ENCODE measurements at regions not wholly inside any gene's neighbourhood (a gene's known extent, or its start where the extent isn't known, plus 50 kb on each side); places are given as distances from the start of the nearest gene placed in this dataset.
"Not testable (repeated sequence)": the region's sequence is repeated elsewhere in the genome, so short reads cannot be mapped to it uniquely, and the experiment has no call there.

DNA sequence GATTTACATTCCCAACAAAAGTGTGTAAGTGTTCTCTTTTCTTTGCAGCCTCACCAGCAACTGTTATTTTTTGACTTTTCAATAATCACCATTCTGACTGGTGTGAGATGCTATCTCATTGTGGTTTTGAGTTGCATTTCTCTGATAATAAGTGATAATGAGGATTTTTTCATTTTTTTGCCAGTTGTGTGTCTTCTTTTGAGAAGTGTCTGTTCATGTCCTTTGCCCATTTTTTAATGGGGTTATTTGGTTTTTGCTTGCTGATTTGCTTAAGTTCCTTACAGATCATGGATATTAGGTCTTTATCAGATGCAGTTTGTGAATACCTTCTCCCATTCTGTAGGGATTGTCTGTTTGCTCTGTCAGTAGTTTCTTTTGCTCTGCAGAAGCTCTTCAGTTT is 107.7 kb downstream of the EHF start:
- no peak overlapping the region for H3K27ac ChIP-seq (ENCODE audit: low read length)
- H3K9me3 ChIP-seq (ENCODE audit: control insufficient read depth in 1 of 2, low read length in 2 of 2), result no peaks in the 10 kb centered on the region
- no peaks in the 10 kb centered on the region for H3K27me3 ChIP-seq (ENCODE audit: low read depth, low read length)
- H3K4me3 ChIP-seq (ENCODE audit: low read depth in 1 of 2, low read length in 2 of 2), result no peak overlapping the region
- H3K4me1 ChIP-seq (ENCODE audit: control insufficient read depth in 1 of 2, insufficient read depth in 2 of 2, low read length in 2 of 2), result no peaks in the 10 kb centered on the region
- H3K36me3 ChIP-seq (ENCODE audit: control insufficient read depth in 1 of 2, insufficient read depth in 2 of 2, low read length in 2 of 2), result no peaks in the 10 kb centered on the region

- Histone ChIP-seq H3K9me3 (ENCODE audit: control insufficient read depth in 1 of 2, low read length in 2 of 2) (no peaks in the 10 kb centered on the region), H3K27me3 (ENCODE audit: low read depth, low read length) (no peaks in the 10 kb centered on the region), H3K36me3 (ENCODE audit: control insufficient read depth in 1 of 2, insufficient read depth in 2 of 2, low read length in 2 of 2) (no peaks in the 10 kb centered on the region), H3K4me3 (ENCODE audit: low read depth in 1 of 2, low read length in 2 of 2) (no peak overlapping the region), H3K4me1 (ENCODE audit: control insufficient read depth in 1 of 2, insufficient read depth in 2 of 2, low read length in 2 of 2) (no peaks in the 10 kb centered on the region), H3K27ac (ENCODE audit: low read length) (no peak overlapping the region)
Measured at GRCh38 chr11:34727228-34727737, 106.4 kb downstream of the EHF start.

DNA sequence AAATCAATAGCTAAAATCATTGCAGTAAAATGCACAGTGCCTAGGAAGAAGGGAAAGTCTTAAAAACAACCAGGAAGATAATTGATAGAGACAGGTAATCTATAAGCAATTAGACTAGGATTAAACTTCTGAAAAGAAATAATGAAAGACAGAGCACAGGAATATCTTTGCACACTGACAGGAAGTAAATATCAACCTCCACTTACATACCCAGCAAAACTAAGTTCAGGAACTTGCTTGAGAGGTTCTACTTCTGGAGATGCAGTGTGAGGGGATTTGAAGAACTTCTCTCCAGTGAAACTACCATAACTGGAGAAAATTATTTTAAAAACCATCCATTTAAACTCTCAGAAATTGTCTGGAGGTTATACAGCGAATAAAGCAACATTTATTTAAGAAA is 104.1 kb downstream of the EHF start:
- H3K36me3 ChIP-seq (ENCODE audit: control insufficient read depth in 1 of 2, insufficient read depth in 2 of 2, low read length in 2 of 2), result no peaks in the 10 kb centered on the region
- no peaks in the 10 kb centered on the region for H3K9me3 ChIP-seq (ENCODE audit: control insufficient read depth in 1 of 2, low read length in 2 of 2)
- no peaks in the 10 kb centered on the region for H3K27me3 ChIP-seq (ENCODE audit: low read depth, low read length)
- no peaks in the 10 kb centered on the region for H3K4me1 ChIP-seq (ENCODE audit: control insufficient read depth in 1 of 2, insufficient read depth in 2 of 2, low read length in 2 of 2)
- H3K4me3 ChIP-seq (ENCODE audit: low read depth in 1 of 2, low read length in 2 of 2), result no peak overlapping the region
- no peak overlapping the region for H3K27ac ChIP-seq (ENCODE audit: low read length)

DNA sequence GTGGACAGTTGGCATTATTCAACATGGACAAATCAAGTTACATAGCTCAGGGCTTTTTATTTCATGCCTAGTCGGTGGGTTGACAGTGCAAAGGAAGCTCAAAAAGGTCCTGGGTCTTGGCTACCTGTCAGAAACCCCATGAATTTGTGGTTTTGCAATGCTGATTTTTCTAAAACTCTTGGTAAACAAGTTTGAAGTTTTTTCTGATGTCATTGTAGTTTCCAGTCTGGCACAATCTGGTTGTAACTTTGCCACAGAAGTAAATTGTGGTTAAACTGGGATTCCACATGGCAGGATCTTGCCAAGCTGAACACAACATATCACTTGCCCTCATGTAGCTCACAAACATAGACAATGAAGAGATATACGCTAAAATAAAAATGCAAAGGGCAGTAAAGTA is 100.8 kb downstream of the EHF start:
- H3K4me1 ChIP-seq (ENCODE audit: control insufficient read depth in 1 of 2, insufficient read depth in 2 of 2, low read length in 2 of 2), result no peaks in the 10 kb centered on the region
- no peaks in the 10 kb centered on the region for H3K27me3 ChIP-seq (ENCODE audit: low read depth, low read length)
- H3K4me3 ChIP-seq (ENCODE audit: low read depth in 1 of 2, low read length in 2 of 2), result no peak overlapping the region
- no peak overlapping the region for H3K27ac ChIP-seq (ENCODE audit: low read length)
- no peaks in the 10 kb centered on the region for H3K36me3 ChIP-seq (ENCODE audit: control insufficient read depth in 1 of 2, insufficient read depth in 2 of 2, low read length in 2 of 2)
- no peaks in the 10 kb centered on the region for H3K9me3 ChIP-seq (ENCODE audit: control insufficient read depth in 1 of 2, low read length in 2 of 2)

DNA sequence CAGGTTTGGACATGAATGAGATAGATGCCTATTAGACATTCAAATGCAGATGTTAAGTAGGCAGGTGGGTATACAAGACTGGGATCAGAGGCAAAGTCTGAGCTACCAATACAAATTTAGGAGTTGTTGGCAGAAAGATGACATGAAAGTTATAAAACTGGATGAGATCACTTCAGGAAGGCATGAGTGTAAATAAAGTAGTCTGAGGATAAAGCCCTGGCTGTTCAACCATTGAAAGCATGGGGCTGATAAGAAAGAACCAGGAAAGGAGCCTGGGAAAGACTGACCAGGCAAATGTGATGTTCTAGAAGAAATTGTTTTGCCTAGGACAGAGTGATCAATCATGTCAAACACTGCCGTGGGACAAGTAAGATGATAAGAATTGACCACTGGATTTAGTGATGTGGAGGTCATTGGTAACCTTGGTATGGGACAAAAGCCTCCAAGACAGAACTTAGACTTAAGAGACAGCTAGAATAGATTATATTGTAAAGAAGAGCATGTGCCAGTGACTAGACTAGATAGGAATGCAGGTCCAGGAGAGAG is 98.5 kb downstream of the EHF start:
- Histone ChIP-seq H3K4me1 (ENCODE audit: control insufficient read depth in 1 of 2, insufficient read depth in 2 of 2, low read length in 2 of 2) (no peaks in the 10 kb centered on the region), H3K36me3 (ENCODE audit: control insufficient read depth in 1 of 2, insufficient read depth in 2 of 2, low read length in 2 of 2) (no peaks in the 10 kb centered on the region), H3K27ac (ENCODE audit: low read length) (no peak overlapping the region), H3K9me3 (ENCODE audit: control insufficient read depth in 1 of 2, low read length in 2 of 2) (no peaks in the 10 kb centered on the region), H3K27me3 (ENCODE audit: low read depth, low read length) (no peaks in the 10 kb centered on the region), H3K4me3 (ENCODE audit: low read depth in 1 of 2, low read length in 2 of 2) (no peak overlapping the region)

DNA sequence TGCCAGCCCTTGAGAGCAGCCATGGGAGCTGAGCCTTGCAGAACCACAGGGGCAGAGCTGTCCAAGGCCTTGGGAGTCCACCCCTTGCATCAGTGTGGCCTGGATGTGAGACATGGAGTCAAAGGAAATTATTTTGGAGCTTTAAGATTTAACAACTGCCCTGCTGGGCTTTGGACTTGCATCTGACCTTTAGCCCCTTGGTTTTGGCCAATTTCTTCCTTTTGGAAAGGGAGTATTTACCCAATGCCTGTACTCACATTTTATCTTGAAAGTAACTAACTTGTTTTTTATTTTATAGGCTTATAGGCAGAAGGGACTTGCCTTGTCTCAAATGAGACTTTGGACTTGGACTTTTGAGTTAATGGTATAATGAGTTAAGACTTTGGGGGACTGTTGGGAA is 92.7 kb downstream of the EHF start:
- H3K4me1 ChIP-seq (ENCODE audit: control insufficient read depth in 1 of 2, insufficient read depth in 2 of 2, low read length in 2 of 2); H3K4me3 ChIP-seq (ENCODE audit: low read depth in 1 of 2, low read length in 2 of 2); H3K36me3 ChIP-seq (ENCODE audit: control insufficient read depth in 1 of 2, insufficient read depth in 2 of 2, low read length in 2 of 2); H3K27ac ChIP-seq (ENCODE audit: low read length); H3K27me3 ChIP-seq (ENCODE audit: low read depth, low read length): not testable (repeated sequence)
- peaks cover 3 to 24% of the 10 kb centered on the region in 2 donors for H3K9me3 ChIP-seq (ENCODE audit: control insufficient read depth in 1 of 2, low read length in 2 of 2)

All from muscle layer of duodenum (tissue), 2 donors.